ENCODE measurements at regions not wholly inside any gene's neighbourhood (a gene's known extent, or its start where the extent isn't known, plus 50 kb on each side); places are given as distances from the start of the nearest gene placed in this dataset.

GRCh38 chr7:47024991-47025390, 556.9 kb downstream of the TNS3 start:
- Mint-ChIP-seq H3K36me3 (ENCODE audit: low read depth) (no peaks in the 10 kb centered on the region), H3K27ac (no peak overlapping the region), H3K4me1 (ENCODE audit: low read depth) (no peaks in the 10 kb centered on the region), H3K27me3 (ENCODE audit: insufficient read depth) (peaks cover 18% of the 10 kb centered on the region), H3K9me3 (no peaks in the 10 kb centered on the region), H3K4me3 (no peak overlapping the region)
- no peak for DNase-seq
- TF ChIP-seq, protein P1, sequence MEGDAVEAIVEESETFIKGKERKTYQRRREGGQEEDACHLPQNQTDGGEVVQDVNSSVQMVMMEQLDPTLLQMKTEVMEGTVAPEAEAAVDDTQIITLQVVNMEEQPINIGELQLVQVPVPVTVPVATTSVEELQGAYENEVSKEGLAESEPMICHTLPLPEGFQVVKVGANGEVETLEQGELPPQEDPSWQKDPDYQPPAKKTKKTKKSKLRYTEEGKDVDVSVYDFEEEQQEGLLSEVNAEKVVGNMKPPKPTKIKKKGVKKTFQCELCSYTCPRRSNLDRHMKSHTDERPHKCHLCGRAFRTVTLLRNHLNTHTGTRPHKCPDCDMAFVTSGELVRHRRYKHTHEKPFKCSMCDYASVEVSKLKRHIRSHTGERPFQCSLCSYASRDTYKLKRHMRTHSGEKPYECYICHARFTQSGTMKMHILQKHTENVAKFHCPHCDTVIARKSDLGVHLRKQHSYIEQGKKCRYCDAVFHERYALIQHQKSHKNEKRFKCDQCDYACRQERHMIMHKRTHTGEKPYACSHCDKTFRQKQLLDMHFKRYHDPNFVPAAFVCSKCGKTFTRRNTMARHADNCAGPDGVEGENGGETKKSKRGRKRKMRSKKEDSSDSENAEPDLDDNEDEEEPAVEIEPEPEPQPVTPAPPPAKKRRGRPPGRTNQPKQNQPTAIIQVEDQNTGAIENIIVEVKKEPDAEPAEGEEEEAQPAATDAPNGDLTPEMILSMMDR (IDR thresholded peaks at IDR 0.05) = no peak

- DNase-seq = no peak
Measured at GRCh38 chr7:47008461-47008860, 573.5 kb downstream of the TNS3 start.

DNA sequence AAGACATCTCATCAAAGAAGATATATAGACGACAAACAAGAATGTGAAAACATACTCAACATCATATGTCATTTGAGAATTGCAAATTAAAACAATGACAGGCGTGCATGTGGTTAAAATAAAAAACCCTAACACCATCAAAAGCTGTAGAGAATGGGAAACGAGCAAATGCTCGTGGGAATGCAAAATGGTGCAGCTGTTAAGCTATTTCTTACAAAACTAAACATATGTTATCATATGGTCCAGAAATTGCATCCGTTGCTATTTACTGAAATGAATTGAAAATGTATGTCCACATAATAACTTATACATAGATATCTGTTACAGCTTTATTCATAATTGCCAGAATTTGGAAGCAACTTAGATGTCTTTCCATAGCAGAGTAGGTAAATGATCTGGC, 574.4 kb downstream of the TNS3 start:
- Mint-ChIP-seq H3K27ac (no peak overlapping the region), H3K9me3 (no peaks in the 10 kb centered on the region), H3K4me1 (ENCODE audit: low read depth) (0 out of 2 replicates have a peak, but pooled peaks cover 6% of the 10 kb centered on the region), H3K36me3 (ENCODE audit: low read depth) (no peaks in the 10 kb centered on the region), H3K27me3 (ENCODE audit: insufficient read depth) (peaks cover 2% of the 10 kb centered on the region; the same call in 1 of the 2 replicates), H3K4me3 (no peak overlapping the region)
- DNase-seq = no peak
- TF ChIP-seq, protein P1 (IDR thresholded peaks at IDR 0.05) = no peak

More at GRCh38 chr7:47008461-47008860, 573.5 kb downstream of the TNS3 start:
- Mint-ChIP-seq H3K4me3 (no peak overlapping the region), H3K27me3 (ENCODE audit: insufficient read depth) (peaks cover 2% of the 10 kb centered on the region), H3K9me3 (no peaks in the 10 kb centered on the region), H3K36me3 (ENCODE audit: low read depth) (no peaks in the 10 kb centered on the region), H3K27ac (no peak overlapping the region), H3K4me1 (ENCODE audit: low read depth) (0 out of 2 replicates have a peak, but pooled peaks cover 6% of the 10 kb centered on the region)
- TF ChIP-seq, protein P1 (IDR thresholded peaks at IDR 0.05) = no peak

DNA sequence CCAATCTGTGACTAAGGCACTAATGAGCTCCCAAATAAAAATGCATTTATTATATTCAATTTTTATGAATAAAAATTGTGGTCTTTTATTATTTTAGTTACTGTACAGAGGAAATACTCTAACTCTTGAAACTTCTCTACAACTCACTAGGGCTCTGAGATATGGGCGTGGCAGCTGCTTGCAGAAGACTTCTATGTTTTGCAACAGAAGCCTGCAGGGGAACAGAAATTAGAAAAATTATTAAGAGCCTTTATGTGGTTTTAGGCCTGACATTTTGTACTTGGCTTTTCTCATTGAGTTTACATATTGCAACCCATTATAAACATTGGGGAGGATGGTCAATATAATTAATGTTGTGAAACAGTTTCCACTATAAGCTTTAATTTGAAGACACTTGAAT, 581.4 kb downstream of the TNS3 start:
- no peaks in the 10 kb centered on the region for H3K4me1 Mint-ChIP-seq (ENCODE audit: low read depth)
- H3K36me3 Mint-ChIP-seq (ENCODE audit: low read depth) = no peaks in the 10 kb centered on the region
- TF ChIP-seq, protein P1 (IDR thresholded peaks at IDR 0.05) = no peak
- DNase-seq = no peak
- H3K27ac Mint-ChIP-seq = no peak overlapping the region
- peaks cover 7% of the 10 kb centered on the region for H3K27me3 Mint-ChIP-seq (ENCODE audit: insufficient read depth)
- H3K9me3 Mint-ChIP-seq = no peaks in the 10 kb centered on the region
- no peak overlapping the region for H3K4me3 Mint-ChIP-seq

GRCh38 chr7:46999866-47000265, 582.0 kb downstream of the TNS3 start:
- DNase-seq = no peak
- H3K27me3 Mint-ChIP-seq (ENCODE audit: insufficient read depth) = peaks cover 7% of the 10 kb centered on the region

More at GRCh38 chr7:46999866-47000265, 582.0 kb downstream of the TNS3 start:
- TF ChIP-seq, protein P1 (IDR thresholded peaks at IDR 0.05) = no peak
- Mint-ChIP-seq H3K9me3 (no peaks in the 10 kb centered on the region), H3K27ac (no peak overlapping the region), H3K4me1 (ENCODE audit: low read depth) (no peaks in the 10 kb centered on the region), H3K36me3 (ENCODE audit: low read depth) (no peaks in the 10 kb centered on the region), H3K4me3 (no peak overlapping the region)
